Stimulated activated CD8-positive, alpha-beta memory T cell treated with anti-CD3 and anti-CD28 coated beads, Interleukin-2, amount 100 ng/mL, for 48 hours (primary cell): ENCODE measurements at regions not wholly inside any gene's neighbourhood (a gene's known extent, or its start where the extent isn't known, plus 50 kb on each side); places are given as distances from the start of the nearest gene placed in this dataset.

Experiments
- DNase-seq, 2 donors: peaks; one replicate each; pipeline ENCODE4 v3.0.0-alpha.2; 2020; ENCODE audit warnings: low read depth in 2 of 2

GRCh38 chr14:87732562-87732961, 260.4 kb downstream of the GALC start:
- DNase-seq: no peak

- no peak for DNase-seq
Measured at GRCh38 chr14:87725318-87725717, 267.7 kb downstream of the GALC start.

- DNase-seq: no peak
Measured at GRCh38 chr14:87712396-87713090, 280.4 kb downstream of the GALC start.

- DNase-seq: no peak
Measured at GRCh38 chr14:87705439-87705896, 287.5 kb downstream of the GALC start.

GRCh38 chr14:87698481-87698880, 294.5 kb downstream of the GALC start:
- no peak for DNase-seq

GRCh38 chr14:87696485-87696884, 296.5 kb downstream of the GALC start:
- no peak for DNase-seq

GRCh38 chr14:87691042-87691881, 301.7 kb downstream of the GALC start:
- no peak for DNase-seq

- no peak for DNase-seq
Measured at GRCh38 chr14:87690076-87690613, 302.8 kb downstream of the GALC start.

GRCh38 chr14:87688524-87688923, 304.5 kb downstream of the GALC start:
- DNase-seq: no peak

- DNase-seq: no peak
Measured at GRCh38 chr14:87687420-87687819, 305.6 kb downstream of the GALC start.

- no peak for DNase-seq
Measured at GRCh38 chr14:87686746-87687145, 306.2 kb downstream of the GALC start.

- no peak for DNase-seq
Measured at GRCh38 chr14:87679866-87680265, 313.1 kb downstream of the GALC start.

- no peak for DNase-seq
Measured at GRCh38 chr14:87678624-87679023, 314.4 kb downstream of the GALC start.

- DNase-seq: no peak
Measured at GRCh38 chr14:87676814-87677437, 316.1 kb downstream of the GALC start.

- no peak for DNase-seq
Measured at GRCh38 chr14:87667659-87668058, 325.3 kb downstream of the GALC start.

GRCh38 chr14:87656315-87656714, 336.7 kb downstream of the GALC start:
- no peak for DNase-seq

- no peak for DNase-seq
Measured at GRCh38 chr14:87652278-87652677, 340.7 kb downstream of the GALC start.

- no peak for DNase-seq
Measured at GRCh38 chr14:87644689-87645088, 348.3 kb downstream of the GALC start.

GRCh38 chr14:87643005-87643404, 350.0 kb downstream of the GALC start:
- DNase-seq: no peak

- DNase-seq: no peak
Measured at GRCh38 chr14:87640553-87640952, 352.4 kb downstream of the GALC start.

- DNase-seq: no peak
Measured at GRCh38 chr14:87638196-87638595, 354.8 kb downstream of the GALC start.

- no peak for DNase-seq
Measured at GRCh38 chr14:87635442-87635841, 357.5 kb downstream of the GALC start.
